Fibroblast of skin of right biceps (primary cell): ENCODE measurements at regions not wholly inside any gene's neighbourhood (a gene's known extent, or its start where the extent isn't known, plus 50 kb on each side); places are given as distances from the start of the nearest gene placed in this dataset.

Source experiments
- DNase-seq: peaks from one replicate; pipeline ENCODE4 v3.0.0-alpha.2; 2013

GRCh38 chr4:106676173-106676921 is 307.8 kb upstream of the GIMD1 start:
- DNase-seq, result peak; percentile 84

- DNase-seq, result peak; percentile 80
These were observed 303.1 kb upstream of the GIMD1 start for GRCh38 chr4:106671716-106672115.

- peak; percentile 72 for DNase-seq
These were observed 302.4 kb upstream of the GIMD1 start for GRCh38 chr4:106670976-106671375.

GRCh38 chr4:106659371-106659770 is 290.8 kb upstream of the GIMD1 start:
- peak; percentile 31 for DNase-seq

GRCh38 chr4:106652095-106652494 is 283.5 kb upstream of the GIMD1 start:
- DNase-seq, result peak; percentile 33

GRCh38 chr4:106650701-106651100 is 282.1 kb upstream of the GIMD1 start:
- no peak for DNase-seq

- DNase-seq, result no peak
These were observed 278.9 kb upstream of the GIMD1 start for GRCh38 chr4:106647451-106647850.

GRCh38 chr4:106629268-106629625 is 260.7 kb upstream of the GIMD1 start:
- DNase-seq, result peak; percentile 56

- no peak for DNase-seq
These were observed 260.1 kb upstream of the GIMD1 start for GRCh38 chr4:106628586-106629267.

- DNase-seq, result no peak
These were observed 258.5 kb upstream of the GIMD1 start for GRCh38 chr4:106627051-106627450.

- DNase-seq, result peak; percentile 47
These were observed 256.1 kb upstream of the GIMD1 start for GRCh38 chr4:106624671-106625070.

- peak; percentile 20 for DNase-seq
These were observed 250.4 kb upstream of the GIMD1 start for GRCh38 chr4:106618956-106619355.

GRCh38 chr4:106615961-106616360 is 247.4 kb upstream of the GIMD1 start:
- peak; percentile 18 for DNase-seq

GRCh38 chr4:106615410-106615945 is 246.9 kb upstream of the GIMD1 start:
- no peak for DNase-seq

- peak; percentile 41 for DNase-seq
These were observed 245.9 kb upstream of the GIMD1 start for GRCh38 chr4:106614441-106614840.

GRCh38 chr4:106609917-106610316 is 241.3 kb upstream of the GIMD1 start:
- no peak for DNase-seq

GRCh38 chr4:106607558-106607957 is 239.0 kb upstream of the GIMD1 start:
- peak; percentile 10 for DNase-seq

GRCh38 chr4:106604319-106605051 is 235.9 kb upstream of the GIMD1 start:
- no peak for DNase-seq

GRCh38 chr4:106603471-106603870 is 234.9 kb upstream of the GIMD1 start:
- no peak for DNase-seq

- DNase-seq, result no peak
These were observed 234.1 kb upstream of the GIMD1 start for GRCh38 chr4:106602711-106603110.

GRCh38 chr4:106601519-106601918 is 232.9 kb upstream of the GIMD1 start:
- DNase-seq, result no peak

GRCh38 chr4:106595906-106596305 is 227.3 kb upstream of the GIMD1 start:
- no peak for DNase-seq

- no peak for DNase-seq
These were observed 225.8 kb upstream of the GIMD1 start for GRCh38 chr4:106594291-106594952.
